Stimulated activated naive CD8-positive, alpha-beta T cell treated with anti-CD3 and anti-CD28 coated beads, Interleukin-15, Interleukin-2, amounts not matched to agents 100 ng/mL and 50 ng/mL, for 24 hours (primary cell): ENCODE measurements at regions not wholly inside any gene's neighbourhood (a gene's known extent, or its start where the extent isn't known, plus 50 kb on each side); places are given as distances from the start of the nearest gene placed in this dataset.

ENCODE experiments used
- H3K27ac Mint-ChIP-seq: one replicate; pipeline ENCODE4 v1.8.0; 2021; ENCODE audit warnings: mild to moderate bottlenecking, mixed read lengths
- H3K27me3 Mint-ChIP-seq: one replicate; pipeline ENCODE4 v1.8.0; 2021; ENCODE audit warnings: mixed read lengths
- H3K36me3 Mint-ChIP-seq: one replicate; pipeline ENCODE4 v1.8.0; 2021; ENCODE audit warnings: low read depth, mixed read lengths
- H3K4me1 Mint-ChIP-seq: one replicate; pipeline ENCODE4 v1.8.0; 2021; ENCODE audit warnings: low read depth, mixed read lengths
- H3K4me3 Mint-ChIP-seq: one replicate; pipeline ENCODE4 v1.8.0; 2021; ENCODE audit warnings: mild to moderate bottlenecking, mixed read lengths
- H3K9me3 Mint-ChIP-seq: one replicate; pipeline ENCODE4 v1.8.0; 2021; ENCODE audit warnings: mixed read lengths

DNA sequence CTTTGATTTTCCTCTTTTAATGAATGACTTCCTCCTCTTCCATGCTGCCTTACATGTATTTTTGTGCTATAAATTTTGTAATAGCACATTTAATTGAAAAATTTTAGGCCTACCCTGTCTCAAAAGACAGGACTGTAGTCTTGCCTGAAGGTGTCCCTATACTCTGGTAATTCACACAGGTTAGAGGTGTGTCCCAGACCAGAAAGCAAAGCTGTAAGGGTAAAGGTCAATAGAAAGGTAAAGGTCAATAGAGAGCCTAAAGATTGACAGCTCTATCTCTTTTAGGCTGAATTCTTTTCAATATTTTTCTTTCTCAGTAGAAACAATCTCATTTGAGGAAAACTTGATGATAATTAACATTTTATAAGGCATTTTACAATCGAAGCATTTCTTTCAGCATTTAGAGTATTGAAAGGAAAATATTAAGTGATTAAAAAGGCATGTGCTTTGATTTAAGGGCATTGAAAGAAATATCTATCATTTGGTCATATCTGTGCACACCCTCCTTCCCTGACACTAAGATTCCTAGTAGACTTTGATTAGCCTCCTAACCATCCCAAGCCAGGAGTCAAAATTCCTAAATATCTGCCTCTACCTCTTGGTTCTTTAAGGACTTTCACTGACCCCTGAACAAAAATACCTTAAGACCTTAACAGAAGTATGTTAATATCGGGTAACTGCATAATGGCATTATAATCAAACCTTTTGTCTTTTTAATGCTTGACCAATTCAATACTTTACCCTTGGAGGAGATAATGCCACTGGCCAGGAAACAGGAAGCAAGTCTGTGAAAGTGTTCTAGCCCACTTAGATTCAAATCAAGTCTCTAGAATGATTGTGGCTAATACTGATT lies 161.8 kb upstream of the DTNA start:
- H3K9me3 Mint-ChIP-seq, result no peaks in the 10 kb centered on the region
- no peaks in the 10 kb centered on the region for H3K36me3 Mint-ChIP-seq
- H3K4me3 Mint-ChIP-seq, result no peak overlapping the region
- H3K27me3 Mint-ChIP-seq, result no peaks in the 10 kb centered on the region
- no peaks in the 10 kb centered on the region for H3K4me1 Mint-ChIP-seq
- H3K27ac Mint-ChIP-seq, result no peak overlapping the region

GRCh38 chr18:34548973-34549294 lies 161.2 kb upstream of the DTNA start:
- Mint-ChIP-seq H3K4me1 (no peaks in the 10 kb centered on the region), H3K27me3 (no peaks in the 10 kb centered on the region), H3K36me3 (no peaks in the 10 kb centered on the region)

GRCh38 chr18:34549367-34549766 lies 160.7 kb upstream of the DTNA start:
- Mint-ChIP-seq H3K27ac (no peak overlapping the region), H3K9me3 (no peaks in the 10 kb centered on the region), H3K36me3 (no peaks in the 10 kb centered on the region), H3K4me1 (no peaks in the 10 kb centered on the region), H3K4me3 (no peak overlapping the region), H3K27me3 (no peaks in the 10 kb centered on the region)

More at GRCh38 chr18:34548973-34549294, 161.2 kb upstream of the DTNA start:
- H3K4me3 Mint-ChIP-seq, result no peak overlapping the region
- H3K9me3 Mint-ChIP-seq, result no peaks in the 10 kb centered on the region
- no peak overlapping the region for H3K27ac Mint-ChIP-seq

GRCh38 chr18:34550156-34550555 lies 159.9 kb upstream of the DTNA start:
- H3K27ac Mint-ChIP-seq, result no peak overlapping the region
- no peaks in the 10 kb centered on the region for H3K27me3 Mint-ChIP-seq
- H3K4me3 Mint-ChIP-seq, result no peak overlapping the region
- H3K4me1 Mint-ChIP-seq, result no peaks in the 10 kb centered on the region
- H3K36me3 Mint-ChIP-seq, result no peaks in the 10 kb centered on the region
- H3K9me3 Mint-ChIP-seq, result no peaks in the 10 kb centered on the region

DNA sequence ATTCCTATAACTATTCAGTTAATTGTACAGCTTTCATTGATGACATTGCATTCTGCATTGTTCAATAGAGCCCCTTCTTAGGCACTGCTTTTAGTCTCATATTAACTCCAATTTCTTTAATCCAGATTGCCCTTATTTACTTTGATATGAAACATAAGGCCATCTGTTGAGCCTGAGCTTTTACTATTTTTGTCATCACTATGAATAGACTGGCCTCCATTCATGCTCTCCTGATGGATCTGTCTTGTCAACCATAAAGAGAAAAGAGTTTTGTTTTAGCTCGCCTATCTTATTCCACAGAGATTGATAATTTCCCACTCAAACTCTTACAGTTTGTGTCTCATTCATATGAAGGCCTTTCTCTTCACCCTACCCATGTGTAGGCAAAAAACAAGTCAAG lies 159.2 kb upstream of the DTNA start:
- H3K4me1 Mint-ChIP-seq, result no peaks in the 10 kb centered on the region
- no peak overlapping the region for H3K4me3 Mint-ChIP-seq
- H3K27me3 Mint-ChIP-seq, result no peaks in the 10 kb centered on the region
- no peaks in the 10 kb centered on the region for H3K9me3 Mint-ChIP-seq
- H3K27ac Mint-ChIP-seq, result no peak overlapping the region
- H3K36me3 Mint-ChIP-seq, result no peaks in the 10 kb centered on the region

DNA sequence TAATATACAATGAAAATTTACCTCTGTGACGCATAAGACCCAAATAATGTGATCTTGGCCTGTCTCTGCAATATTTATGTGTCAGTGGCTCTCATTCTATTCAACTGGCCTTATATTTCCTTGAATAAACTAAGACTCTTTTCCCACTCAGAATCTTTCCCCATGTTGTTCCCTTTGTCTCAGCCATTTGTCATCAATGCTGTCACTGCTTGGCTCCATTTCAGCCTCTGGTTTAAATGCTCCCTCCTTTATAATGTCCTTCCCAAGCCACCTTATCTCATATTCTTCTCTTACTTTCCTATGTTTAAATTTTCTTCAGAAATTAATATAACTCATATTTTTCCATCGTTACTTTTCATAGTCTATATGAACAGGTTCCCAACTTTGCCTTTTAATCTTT lies 158.3 kb upstream of the DTNA start:
- H3K36me3 Mint-ChIP-seq, result no peaks in the 10 kb centered on the region
- H3K4me1 Mint-ChIP-seq, result no peaks in the 10 kb centered on the region
- no peaks in the 10 kb centered on the region for H3K27me3 Mint-ChIP-seq
- H3K9me3 Mint-ChIP-seq, result no peaks in the 10 kb centered on the region
- no peak overlapping the region for H3K4me3 Mint-ChIP-seq
- H3K27ac Mint-ChIP-seq, result no peak overlapping the region

GRCh38 chr18:34562252-34562870 lies 147.7 kb upstream of the DTNA start:
- Mint-ChIP-seq H3K9me3 (peaks cover 7% of the 10 kb centered on the region), H3K36me3 (no peaks in the 10 kb centered on the region), H3K4me3 (no peak overlapping the region), H3K27me3 (no peaks in the 10 kb centered on the region), H3K4me1 (no peaks in the 10 kb centered on the region), H3K27ac (no peak overlapping the region)

DNA sequence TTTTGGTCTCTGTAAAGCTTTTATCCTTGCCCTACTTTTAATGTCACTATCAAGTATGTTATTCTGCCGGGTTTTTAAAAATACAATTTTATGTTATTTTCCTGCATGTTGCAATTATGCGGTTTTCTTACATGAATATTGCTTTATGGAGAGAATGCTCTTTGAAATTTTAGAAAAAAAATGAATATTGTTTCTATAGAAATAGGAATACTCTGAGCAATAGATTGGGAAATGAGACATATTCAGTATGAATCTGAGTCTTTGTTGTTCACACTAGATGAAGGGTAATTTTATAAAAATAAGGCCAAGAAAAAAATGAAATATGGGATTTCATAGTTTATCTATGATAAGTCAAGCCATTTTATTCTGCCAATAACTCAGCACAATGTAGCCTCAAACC lies 142.2 kb upstream of the DTNA start:
- Mint-ChIP-seq H3K27me3 (no peaks in the 10 kb centered on the region), H3K4me3 (no peak overlapping the region), H3K27ac (no peak overlapping the region), H3K36me3 (no peaks in the 10 kb centered on the region), H3K9me3 (peaks cover 13% of the 10 kb centered on the region), H3K4me1 (no peaks in the 10 kb centered on the region)

GRCh38 chr18:34576622-34577021 lies 133.5 kb upstream of the DTNA start:
- no peaks in the 10 kb centered on the region for H3K27me3 Mint-ChIP-seq
- H3K4me1 Mint-ChIP-seq, result no peaks in the 10 kb centered on the region
- no peaks in the 10 kb centered on the region for H3K36me3 Mint-ChIP-seq
- no peak overlapping the region for H3K27ac Mint-ChIP-seq
- H3K4me3 Mint-ChIP-seq, result no peak overlapping the region
- peaks cover 4% of the 10 kb centered on the region for H3K9me3 Mint-ChIP-seq

DNA sequence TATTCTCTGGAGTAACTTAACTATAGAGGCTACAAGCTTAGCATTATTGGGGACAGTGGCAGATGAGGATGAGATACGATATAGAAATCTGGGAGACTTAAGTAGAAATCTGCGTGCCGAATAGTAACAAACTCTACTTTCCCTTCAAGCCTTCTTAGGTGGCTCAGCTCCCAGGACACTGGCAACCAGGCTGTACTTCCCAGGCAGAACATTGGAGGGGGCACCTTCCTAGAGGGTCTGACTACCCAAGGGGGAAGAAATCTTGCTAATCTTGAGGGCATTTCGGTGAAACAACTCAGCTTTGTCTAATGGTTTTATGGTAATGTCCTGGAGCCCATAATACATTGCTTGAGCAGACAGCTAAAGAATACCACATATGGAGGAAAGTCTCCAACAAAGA lies 126.2 kb upstream of the DTNA start:
- H3K4me1 Mint-ChIP-seq, result no peaks in the 10 kb centered on the region
- H3K36me3 Mint-ChIP-seq, result no peaks in the 10 kb centered on the region

GRCh38 chr18:34590503-34590902 lies 119.6 kb upstream of the DTNA start:
- no peak overlapping the region for H3K27ac Mint-ChIP-seq
- H3K4me3 Mint-ChIP-seq, result no peak overlapping the region
- no peaks in the 10 kb centered on the region for H3K36me3 Mint-ChIP-seq
- H3K27me3 Mint-ChIP-seq, result no peaks in the 10 kb centered on the region
- H3K4me1 Mint-ChIP-seq, result no peaks in the 10 kb centered on the region
- H3K9me3 Mint-ChIP-seq, result no peaks in the 10 kb centered on the region

More for the DNA sequence above, 126.2 kb upstream of the DTNA start:
- Mint-ChIP-seq H3K9me3 (peaks cover 4% of the 10 kb centered on the region), H3K27me3 (no peaks in the 10 kb centered on the region), H3K27ac (no peak overlapping the region), H3K4me3 (no peak overlapping the region)

- Mint-ChIP-seq H3K9me3 (no peaks in the 10 kb centered on the region), H3K27ac (no peak overlapping the region), H3K36me3 (no peaks in the 10 kb centered on the region), H3K27me3 (no peaks in the 10 kb centered on the region), H3K4me1 (no peaks in the 10 kb centered on the region), H3K4me3 (no peak overlapping the region)
These were observed 118.1 kb upstream of the DTNA start for GRCh38 chr18:34591920-34592444.

DNA sequence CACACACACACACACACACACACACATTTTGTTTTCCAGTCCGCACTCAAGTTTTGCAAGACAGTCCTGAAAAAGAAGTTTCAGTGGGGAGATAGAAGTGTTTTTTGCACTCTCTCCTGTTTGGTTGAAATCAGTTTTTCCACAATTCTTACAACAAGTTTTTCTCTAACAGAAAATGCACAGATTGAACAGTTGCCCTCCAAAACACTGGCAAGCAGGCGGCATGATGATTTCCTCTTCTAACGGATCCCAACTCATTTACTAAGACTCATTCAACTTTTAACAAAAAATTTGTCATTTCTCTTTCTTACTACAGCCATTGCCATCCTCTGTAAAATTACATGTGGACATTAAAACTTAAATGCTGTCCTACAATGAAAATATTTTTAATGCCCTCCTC lies 117.6 kb upstream of the DTNA start:
- peaks cover 5% of the 10 kb centered on the region for H3K27me3 Mint-ChIP-seq
- no peaks in the 10 kb centered on the region for H3K9me3 Mint-ChIP-seq
- H3K4me1 Mint-ChIP-seq, result no peaks in the 10 kb centered on the region
- no peak overlapping the region for H3K27ac Mint-ChIP-seq
- H3K4me3 Mint-ChIP-seq, result no peak overlapping the region
- no peaks in the 10 kb centered on the region for H3K36me3 Mint-ChIP-seq

GRCh38 chr18:34592961-34593382 lies 117.1 kb upstream of the DTNA start:
- Mint-ChIP-seq H3K4me1 (no peaks in the 10 kb centered on the region), H3K4me3 (no peak overlapping the region)

GRCh38 chr18:34594266-34594665 lies 115.8 kb upstream of the DTNA start:
- Mint-ChIP-seq H3K36me3 (no peaks in the 10 kb centered on the region), H3K27ac (no peak overlapping the region), H3K4me3 (no peak overlapping the region), H3K9me3 (no peaks in the 10 kb centered on the region), H3K27me3 (peaks cover 5% of the 10 kb centered on the region), H3K4me1 (no peaks in the 10 kb centered on the region)

More at GRCh38 chr18:34592961-34593382, 117.1 kb upstream of the DTNA start:
- peaks cover 5% of the 10 kb centered on the region for H3K27me3 Mint-ChIP-seq
- H3K9me3 Mint-ChIP-seq, result no peaks in the 10 kb centered on the region
- no peaks in the 10 kb centered on the region for H3K36me3 Mint-ChIP-seq
- no peak overlapping the region for H3K27ac Mint-ChIP-seq
